ENCODE measurements at regions not wholly inside any gene's neighbourhood (a gene's known extent, or its start where the extent isn't known, plus 50 kb on each side); places are given as distances from the start of the nearest gene placed in this dataset.

GRCh38 chr7:66419210-66419609 lies 209.5 kb upstream of the KCTD7 start:
- Mint-ChIP-seq H3K27ac (no peak overlapping the region), H3K36me3 (no peaks in the 10 kb centered on the region), H3K4me3 (no peak overlapping the region), H3K9me3 (no peaks in the 10 kb centered on the region), H3K4me1 (peaks cover 0 to under 1% of the 10 kb centered on the region in 2 donors), H3K27me3 (ENCODE audit: low read depth in 2 of 2) (no peaks in the 10 kb centered on the region)
- no peak for ATAC-seq
- Histone ChIP-seq H3K27me3 (ENCODE audit: control insufficient read depth, insufficient read depth, low read length) (no peaks in the 10 kb centered on the region), H3K4me1 (ENCODE audit: control insufficient read depth, insufficient read depth, low read length) (peaks cover 5% of the 10 kb centered on the region), H3K36me3 (ENCODE audit: control insufficient read depth, insufficient read depth, low read length) (no peaks in the 10 kb centered on the region), H3K4me3 (ENCODE audit: low read length) (no peak overlapping the region), H3K27ac (ENCODE audit: low read length) (no peak overlapping the region), H3K9me3 (ENCODE audit: control insufficient read depth, insufficient read depth, low read length) (no peaks in the 10 kb centered on the region)
- intact Hi-C loops (cut with micrococcal nuclease): no loop called here
- WGBS (ENCODE audit: insufficient coverage): 84% methylated on average over 2 of the region's 3 CpGs
- no peak for DNase-seq
- TF ChIP-seq CTCF (IDR thresholded peaks at IDR 0.05): no peak

GRCh38 chr7:66421830-66422475 lies 206.7 kb upstream of the KCTD7 start:
- Mint-ChIP-seq H3K4me3 (no peak overlapping the region), H3K36me3 (no peaks in the 10 kb centered on the region), H3K4me1 (no peaks in the 10 kb centered on the region), H3K27ac (no peak overlapping the region), H3K9me3 (no peaks in the 10 kb centered on the region), H3K27me3 (ENCODE audit: low read depth in 2 of 2) (no peaks in the 10 kb centered on the region)
- TF ChIP-seq CTCF (IDR thresholded peaks at IDR 0.05): no peak
- Histone ChIP-seq H3K27me3 (ENCODE audit: control insufficient read depth, insufficient read depth, low read length) (no peaks in the 10 kb centered on the region), H3K27ac (ENCODE audit: low read length) (no peak overlapping the region), H3K9me3 (ENCODE audit: control insufficient read depth, insufficient read depth, low read length) (no peaks in the 10 kb centered on the region), H3K4me3 (ENCODE audit: low read length) (no peak overlapping the region), H3K36me3 (ENCODE audit: control insufficient read depth, insufficient read depth, low read length) (no peaks in the 10 kb centered on the region), H3K4me1 (ENCODE audit: control insufficient read depth, insufficient read depth, low read length) (no peaks in the 10 kb centered on the region)
- DNase-seq (no peak), ATAC-seq (no peak)
- 94% methylated on average over 7 of the region's 8 CpGs for WGBS (ENCODE audit: insufficient coverage)
- intact Hi-C loops (cut with micrococcal nuclease): no loop called here

- 87% methylated on average over 7 of the region's 7 CpGs for WGBS (ENCODE audit: insufficient coverage)
- TF ChIP-seq CTCF (IDR thresholded peaks at IDR 0.05): no peak
- no peaks in the 10 kb centered on the region for H3K9me3 ChIP-seq (ENCODE audit: control insufficient read depth, insufficient read depth, low read length)
- Mint-ChIP-seq H3K4me3 (no peak overlapping the region), H3K9me3 (no peaks in the 10 kb centered on the region), H3K27ac (no peak overlapping the region), H3K27me3 (ENCODE audit: low read depth in 2 of 2) (no peaks in the 10 kb centered on the region), H3K36me3 (no peaks in the 10 kb centered on the region), H3K4me1 (no peaks in the 10 kb centered on the region)
- intact Hi-C loops (cut with micrococcal nuclease): no loop called here
- no peak for DNase-seq
- H3K4me1 ChIP-seq (ENCODE audit: control insufficient read depth, insufficient read depth, low read length): no peaks in the 10 kb centered on the region
- ATAC-seq: no peak
- H3K27ac ChIP-seq (ENCODE audit: low read length): no peak overlapping the region
- no peak overlapping the region for H3K4me3 ChIP-seq (ENCODE audit: low read length)
- H3K36me3 ChIP-seq (ENCODE audit: control insufficient read depth, insufficient read depth, low read length): no peaks in the 10 kb centered on the region
- no peaks in the 10 kb centered on the region for H3K27me3 ChIP-seq (ENCODE audit: control insufficient read depth, insufficient read depth, low read length)
Measured at GRCh38 chr7:66423729-66424128, 205.0 kb upstream of the KCTD7 start.

GRCh38 chr7:66426332-66426731 lies 202.3 kb upstream of the KCTD7 start:
- 98% methylated on average over 6 of the region's 6 CpGs for WGBS (ENCODE audit: insufficient coverage)

More at GRCh38 chr7:66426332-66426731, 202.3 kb upstream of the KCTD7 start:
- Histone ChIP-seq H3K4me3 (ENCODE audit: low read length) (no peak overlapping the region), H3K36me3 (ENCODE audit: control insufficient read depth, insufficient read depth, low read length) (no peaks in the 10 kb centered on the region), H3K9me3 (ENCODE audit: control insufficient read depth, insufficient read depth, low read length) (no peaks in the 10 kb centered on the region), H3K4me1 (ENCODE audit: control insufficient read depth, insufficient read depth, low read length) (no peaks in the 10 kb centered on the region), H3K27me3 (ENCODE audit: control insufficient read depth, insufficient read depth, low read length) (no peaks in the 10 kb centered on the region), H3K27ac (ENCODE audit: low read length) (no peak overlapping the region)
- H3K9me3 Mint-ChIP-seq: no peaks in the 10 kb centered on the region
- intact Hi-C loops (cut with micrococcal nuclease): no loop called here
- H3K27me3 Mint-ChIP-seq (ENCODE audit: low read depth in 2 of 2): no peaks in the 10 kb centered on the region
- no peaks in the 10 kb centered on the region for H3K4me1 Mint-ChIP-seq
- no peak for TF ChIP-seq CTCF (IDR thresholded peaks at IDR 0.05)
- ATAC-seq: no peak
- DNase-seq: no peak
- H3K27ac Mint-ChIP-seq: no peak overlapping the region
- H3K36me3 Mint-ChIP-seq: no peaks in the 10 kb centered on the region
- no peak overlapping the region for H3K4me3 Mint-ChIP-seq
